ENCODE measurements at regions not wholly inside any gene's neighbourhood (a gene's known extent, or its start where the extent isn't known, plus 50 kb on each side); places are given as distances from the start of the nearest gene placed in this dataset.

DNA sequence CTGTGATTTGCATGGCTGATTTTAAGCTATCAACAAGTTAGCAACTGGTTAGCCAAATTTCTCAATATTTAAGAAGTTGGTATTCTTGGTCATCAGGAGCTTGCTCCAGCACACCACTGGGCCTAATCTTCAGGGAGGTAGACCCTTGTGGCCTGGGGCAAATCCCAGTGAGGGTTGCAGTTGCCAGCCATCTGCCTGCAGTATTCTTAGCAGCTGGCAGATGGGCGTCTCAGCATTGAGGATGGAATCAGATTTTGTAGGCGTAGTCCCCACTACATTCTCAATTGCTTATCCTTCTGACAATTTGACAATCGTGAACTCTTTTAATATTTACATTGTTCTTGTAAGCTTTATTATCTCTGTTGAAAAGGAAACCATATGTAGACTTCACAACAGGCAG, 1266.2 kb downstream of the SLITRK5 start:
- Mint-ChIP-seq H3K27ac (no peak overlapping the region), H3K36me3 (ENCODE audit: low read depth) (no peaks in the 10 kb centered on the region), H3K9me3 (no peaks in the 10 kb centered on the region), H3K27me3 (ENCODE audit: insufficient read depth, low read depth, poor library complexity) (no peaks in the 10 kb centered on the region), H3K4me1 (no peaks in the 10 kb centered on the region), H3K4me3 (no peak overlapping the region)
- no peak overlapping the region for H2AFZ ChIP-seq
- H3K79me2 ChIP-seq (replicated peaks; ENCODE audit: insufficient read depth) = no peaks in the 10 kb centered on the region
- no peak overlapping the region for H3K4me3 ChIP-seq
- DNase-seq (ENCODE audit: low spot score) = no peak
- no peaks in the 10 kb centered on the region for H3K9me2 ChIP-seq (ENCODE audit: insufficient read depth)
- H3K4me1 ChIP-seq (ENCODE audit: insufficient read depth) = no peaks in the 10 kb centered on the region
- no peak overlapping the region for H3K4me2 ChIP-seq
- H3K27me3 ChIP-seq (ENCODE audit: insufficient read depth) = no peaks in the 10 kb centered on the region
- TF ChIP-seq POLR2AphosphoS5 (IDR thresholded peaks at IDR 0.05; ENCODE audit: low read depth) (no peak), EZH2 (IDR thresholded peaks at IDR 0.05; ENCODE audit: low read depth, unreplicated experiment) (no peak), ZNF114 (CRISPR knock-in tag; IDR thresholded peaks at IDR 0.05) (no peak), JUNB (IDR thresholded peaks at IDR 0.05; ENCODE audit: unreplicated experiment) (no peak), NANOG (IDR thresholded peaks at IDR 0.05; ENCODE audit: borderline replicate concordance) (no peak), CREB1 (CRISPR knock-in tag; IDR thresholded peaks at IDR 0.05; ENCODE audit: low read depth) (no peak), STAT1 (IDR thresholded peaks at IDR 0.05; ENCODE audit: unreplicated experiment) (no peak), ZNF331 (CRISPR knock-in tag; IDR thresholded peaks at IDR 0.05; ENCODE audit: low read depth) (no peak), EZH2phosphoT487 (IDR thresholded peaks at IDR 0.05; ENCODE audit: unreplicated experiment) (no peak)
- TF ChIP-seq, protein P1, sequence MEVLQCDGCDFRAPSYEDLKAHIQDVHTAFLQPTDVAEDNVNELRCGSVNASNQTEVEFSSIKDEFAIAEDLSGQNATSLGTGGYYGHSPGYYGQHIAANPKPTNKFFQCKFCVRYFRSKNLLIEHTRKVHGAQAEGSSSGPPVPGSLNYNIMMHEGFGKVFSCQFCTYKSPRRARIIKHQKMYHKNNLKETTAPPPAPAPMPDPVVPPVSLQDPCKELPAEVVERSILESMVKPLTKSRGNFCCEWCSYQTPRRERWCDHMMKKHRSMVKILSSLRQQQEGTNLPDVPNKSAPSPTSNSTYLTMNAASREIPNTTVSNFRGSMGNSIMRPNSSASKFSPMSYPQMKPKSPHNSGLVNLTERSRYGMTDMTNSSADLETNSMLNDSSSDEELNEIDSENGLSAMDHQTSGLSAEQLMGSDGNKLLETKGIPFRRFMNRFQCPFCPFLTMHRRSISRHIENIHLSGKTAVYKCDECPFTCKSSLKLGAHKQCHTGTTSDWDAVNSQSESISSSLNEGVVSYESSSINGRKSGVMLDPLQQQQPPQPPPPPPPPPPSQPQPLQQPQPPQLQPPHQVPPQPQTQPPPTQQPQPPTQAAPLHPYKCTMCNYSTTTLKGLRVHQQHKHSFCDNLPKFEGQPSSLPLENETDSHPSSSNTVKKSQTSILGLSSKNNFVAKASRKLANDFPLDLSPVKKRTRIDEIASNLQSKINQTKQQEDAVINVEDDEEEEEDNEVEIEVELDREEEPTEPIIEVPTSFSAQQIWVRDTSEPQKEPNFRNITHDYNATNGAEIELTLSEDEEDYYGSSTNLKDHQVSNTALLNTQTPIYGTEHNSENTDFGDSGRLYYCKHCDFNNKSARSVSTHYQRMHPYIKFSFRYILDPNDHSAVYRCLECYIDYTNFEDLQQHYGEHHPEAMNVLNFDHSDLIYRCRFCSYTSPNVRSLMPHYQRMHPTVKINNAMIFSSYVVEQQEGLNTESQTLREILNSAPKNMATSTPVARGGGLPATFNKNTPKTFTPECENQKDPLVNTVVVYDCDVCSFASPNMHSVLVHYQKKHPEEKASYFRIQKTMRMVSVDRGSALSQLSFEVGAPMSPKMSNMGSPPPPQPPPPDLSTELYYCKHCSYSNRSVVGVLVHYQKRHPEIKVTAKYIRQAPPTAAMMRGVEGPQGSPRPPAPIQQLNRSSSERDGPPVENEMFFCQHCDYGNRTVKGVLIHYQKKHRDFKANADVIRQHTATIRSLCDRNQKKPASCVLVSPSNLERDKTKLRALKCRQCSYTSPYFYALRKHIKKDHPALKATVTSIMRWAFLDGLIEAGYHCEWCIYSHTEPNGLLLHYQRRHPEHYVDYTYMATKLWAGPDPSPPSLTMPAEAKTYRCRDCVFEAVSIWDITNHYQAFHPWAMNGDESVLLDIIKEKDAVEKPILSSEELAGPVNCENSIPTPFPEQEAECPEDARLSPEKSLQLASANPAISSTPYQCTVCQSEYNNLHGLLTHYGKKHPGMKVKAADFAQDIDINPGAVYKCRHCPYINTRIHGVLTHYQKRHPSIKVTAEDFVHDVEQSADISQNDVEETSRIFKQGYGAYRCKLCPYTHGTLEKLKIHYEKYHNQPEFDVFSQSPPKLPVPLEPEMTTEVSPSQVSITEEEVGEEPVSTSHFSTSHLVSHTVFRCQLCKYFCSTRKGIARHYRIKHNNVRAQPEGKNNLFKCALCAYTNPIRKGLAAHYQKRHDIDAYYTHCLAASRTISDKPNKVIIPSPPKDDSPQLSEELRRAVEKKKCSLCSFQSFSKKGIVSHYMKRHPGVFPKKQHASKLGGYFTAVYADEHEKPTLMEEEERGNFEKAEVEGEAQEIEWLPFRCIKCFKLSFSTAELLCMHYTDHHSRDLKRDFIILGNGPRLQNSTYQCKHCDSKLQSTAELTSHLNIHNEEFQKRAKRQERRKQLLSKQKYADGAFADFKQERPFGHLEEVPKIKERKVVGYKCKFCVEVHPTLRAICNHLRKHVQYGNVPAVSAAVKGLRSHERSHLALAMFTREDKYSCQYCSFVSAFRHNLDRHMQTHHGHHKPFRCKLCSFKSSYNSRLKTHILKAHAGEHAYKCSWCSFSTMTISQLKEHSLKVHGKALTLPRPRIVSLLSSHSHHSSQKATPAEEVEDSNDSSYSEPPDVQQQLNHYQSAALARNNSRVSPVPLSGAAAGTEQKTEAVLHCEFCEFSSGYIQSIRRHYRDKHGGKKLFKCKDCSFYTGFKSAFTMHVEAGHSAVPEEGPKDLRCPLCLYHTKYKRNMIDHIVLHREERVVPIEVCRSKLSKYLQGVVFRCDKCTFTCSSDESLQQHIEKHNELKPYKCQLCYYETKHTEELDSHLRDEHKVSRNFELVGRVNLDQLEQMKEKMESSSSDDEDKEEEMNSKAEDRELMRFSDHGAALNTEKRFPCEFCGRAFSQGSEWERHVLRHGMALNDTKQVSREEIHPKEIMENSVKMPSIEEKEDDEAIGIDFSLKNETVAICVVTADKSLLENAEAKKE (CRISPR knock-in tag; IDR thresholded peaks at IDR 0.05) = no peak
- TF ChIP-seq, protein P2, sequence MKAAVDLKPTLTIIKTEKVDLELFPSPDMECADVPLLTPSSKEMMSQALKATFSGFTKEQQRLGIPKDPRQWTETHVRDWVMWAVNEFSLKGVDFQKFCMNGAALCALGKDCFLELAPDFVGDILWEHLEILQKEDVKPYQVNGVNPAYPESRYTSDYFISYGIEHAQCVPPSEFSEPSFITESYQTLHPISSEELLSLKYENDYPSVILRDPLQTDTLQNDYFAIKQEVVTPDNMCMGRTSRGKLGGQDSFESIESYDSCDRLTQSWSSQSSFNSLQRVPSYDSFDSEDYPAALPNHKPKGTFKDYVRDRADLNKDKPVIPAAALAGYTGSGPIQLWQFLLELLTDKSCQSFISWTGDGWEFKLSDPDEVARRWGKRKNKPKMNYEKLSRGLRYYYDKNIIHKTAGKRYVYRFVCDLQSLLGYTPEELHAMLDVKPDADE (IDR thresholded peaks at IDR 0.05) = no peak
- TF ChIP-seq, protein P3, sequence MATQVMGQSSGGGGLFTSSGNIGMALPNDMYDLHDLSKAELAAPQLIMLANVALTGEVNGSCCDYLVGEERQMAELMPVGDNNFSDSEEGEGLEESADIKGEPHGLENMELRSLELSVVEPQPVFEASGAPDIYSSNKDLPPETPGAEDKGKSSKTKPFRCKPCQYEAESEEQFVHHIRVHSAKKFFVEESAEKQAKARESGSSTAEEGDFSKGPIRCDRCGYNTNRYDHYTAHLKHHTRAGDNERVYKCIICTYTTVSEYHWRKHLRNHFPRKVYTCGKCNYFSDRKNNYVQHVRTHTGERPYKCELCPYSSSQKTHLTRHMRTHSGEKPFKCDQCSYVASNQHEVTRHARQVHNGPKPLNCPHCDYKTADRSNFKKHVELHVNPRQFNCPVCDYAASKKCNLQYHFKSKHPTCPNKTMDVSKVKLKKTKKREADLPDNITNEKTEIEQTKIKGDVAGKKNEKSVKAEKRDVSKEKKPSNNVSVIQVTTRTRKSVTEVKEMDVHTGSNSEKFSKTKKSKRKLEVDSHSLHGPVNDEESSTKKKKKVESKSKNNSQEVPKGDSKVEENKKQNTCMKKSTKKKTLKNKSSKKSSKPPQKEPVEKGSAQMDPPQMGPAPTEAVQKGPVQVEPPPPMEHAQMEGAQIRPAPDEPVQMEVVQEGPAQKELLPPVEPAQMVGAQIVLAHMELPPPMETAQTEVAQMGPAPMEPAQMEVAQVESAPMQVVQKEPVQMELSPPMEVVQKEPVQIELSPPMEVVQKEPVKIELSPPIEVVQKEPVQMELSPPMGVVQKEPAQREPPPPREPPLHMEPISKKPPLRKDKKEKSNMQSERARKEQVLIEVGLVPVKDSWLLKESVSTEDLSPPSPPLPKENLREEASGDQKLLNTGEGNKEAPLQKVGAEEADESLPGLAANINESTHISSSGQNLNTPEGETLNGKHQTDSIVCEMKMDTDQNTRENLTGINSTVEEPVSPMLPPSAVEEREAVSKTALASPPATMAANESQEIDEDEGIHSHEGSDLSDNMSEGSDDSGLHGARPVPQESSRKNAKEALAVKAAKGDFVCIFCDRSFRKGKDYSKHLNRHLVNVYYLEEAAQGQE (IDR thresholded peaks at IDR 0.05; ENCODE audit: unreplicated experiment) = no peak
- TF ChIP-seq, protein P4, sequence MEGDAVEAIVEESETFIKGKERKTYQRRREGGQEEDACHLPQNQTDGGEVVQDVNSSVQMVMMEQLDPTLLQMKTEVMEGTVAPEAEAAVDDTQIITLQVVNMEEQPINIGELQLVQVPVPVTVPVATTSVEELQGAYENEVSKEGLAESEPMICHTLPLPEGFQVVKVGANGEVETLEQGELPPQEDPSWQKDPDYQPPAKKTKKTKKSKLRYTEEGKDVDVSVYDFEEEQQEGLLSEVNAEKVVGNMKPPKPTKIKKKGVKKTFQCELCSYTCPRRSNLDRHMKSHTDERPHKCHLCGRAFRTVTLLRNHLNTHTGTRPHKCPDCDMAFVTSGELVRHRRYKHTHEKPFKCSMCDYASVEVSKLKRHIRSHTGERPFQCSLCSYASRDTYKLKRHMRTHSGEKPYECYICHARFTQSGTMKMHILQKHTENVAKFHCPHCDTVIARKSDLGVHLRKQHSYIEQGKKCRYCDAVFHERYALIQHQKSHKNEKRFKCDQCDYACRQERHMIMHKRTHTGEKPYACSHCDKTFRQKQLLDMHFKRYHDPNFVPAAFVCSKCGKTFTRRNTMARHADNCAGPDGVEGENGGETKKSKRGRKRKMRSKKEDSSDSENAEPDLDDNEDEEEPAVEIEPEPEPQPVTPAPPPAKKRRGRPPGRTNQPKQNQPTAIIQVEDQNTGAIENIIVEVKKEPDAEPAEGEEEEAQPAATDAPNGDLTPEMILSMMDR (conservative IDR thresholded peaks at IDR 0.05; ENCODE audit: low read depth in 2 of 2) = no peak
- H3K36me3 ChIP-seq (ENCODE audit: insufficient read depth) = no peaks in the 10 kb centered on the region
- H3K27ac ChIP-seq (ENCODE audit: low read depth) = no peak overlapping the region
- no peaks in the 10 kb centered on the region for H3F3A ChIP-seq (replicated peaks; ENCODE audit: low read depth)
- ATAC-seq = no peak
- H4K20me1 ChIP-seq (replicated peaks; ENCODE audit: insufficient read depth) = no peaks in the 10 kb centered on the region

All from GM23338 (cell line).